ENCODE measurements at regions not wholly inside any gene's neighbourhood (a gene's known extent, or its start where the extent isn't known, plus 50 kb on each side); places are given as distances from the start of the nearest gene placed in this dataset.

- TF ChIP-seq, protein P1, sequence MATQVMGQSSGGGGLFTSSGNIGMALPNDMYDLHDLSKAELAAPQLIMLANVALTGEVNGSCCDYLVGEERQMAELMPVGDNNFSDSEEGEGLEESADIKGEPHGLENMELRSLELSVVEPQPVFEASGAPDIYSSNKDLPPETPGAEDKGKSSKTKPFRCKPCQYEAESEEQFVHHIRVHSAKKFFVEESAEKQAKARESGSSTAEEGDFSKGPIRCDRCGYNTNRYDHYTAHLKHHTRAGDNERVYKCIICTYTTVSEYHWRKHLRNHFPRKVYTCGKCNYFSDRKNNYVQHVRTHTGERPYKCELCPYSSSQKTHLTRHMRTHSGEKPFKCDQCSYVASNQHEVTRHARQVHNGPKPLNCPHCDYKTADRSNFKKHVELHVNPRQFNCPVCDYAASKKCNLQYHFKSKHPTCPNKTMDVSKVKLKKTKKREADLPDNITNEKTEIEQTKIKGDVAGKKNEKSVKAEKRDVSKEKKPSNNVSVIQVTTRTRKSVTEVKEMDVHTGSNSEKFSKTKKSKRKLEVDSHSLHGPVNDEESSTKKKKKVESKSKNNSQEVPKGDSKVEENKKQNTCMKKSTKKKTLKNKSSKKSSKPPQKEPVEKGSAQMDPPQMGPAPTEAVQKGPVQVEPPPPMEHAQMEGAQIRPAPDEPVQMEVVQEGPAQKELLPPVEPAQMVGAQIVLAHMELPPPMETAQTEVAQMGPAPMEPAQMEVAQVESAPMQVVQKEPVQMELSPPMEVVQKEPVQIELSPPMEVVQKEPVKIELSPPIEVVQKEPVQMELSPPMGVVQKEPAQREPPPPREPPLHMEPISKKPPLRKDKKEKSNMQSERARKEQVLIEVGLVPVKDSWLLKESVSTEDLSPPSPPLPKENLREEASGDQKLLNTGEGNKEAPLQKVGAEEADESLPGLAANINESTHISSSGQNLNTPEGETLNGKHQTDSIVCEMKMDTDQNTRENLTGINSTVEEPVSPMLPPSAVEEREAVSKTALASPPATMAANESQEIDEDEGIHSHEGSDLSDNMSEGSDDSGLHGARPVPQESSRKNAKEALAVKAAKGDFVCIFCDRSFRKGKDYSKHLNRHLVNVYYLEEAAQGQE (IDR thresholded peaks at IDR 0.05; ENCODE audit: unreplicated experiment), result no peak
- no peak for TF ChIP-seq POLR2AphosphoS5 (IDR thresholded peaks at IDR 0.05; ENCODE audit: low read depth)
- no peak for TF ChIP-seq JUNB (IDR thresholded peaks at IDR 0.05; ENCODE audit: unreplicated experiment)
- TF ChIP-seq ZNF114 (CRISPR knock-in tag; IDR thresholded peaks at IDR 0.05), result no peak
- no peak for TF ChIP-seq ZNF331 (CRISPR knock-in tag; IDR thresholded peaks at IDR 0.05; ENCODE audit: low read depth)
- no peak for TF ChIP-seq CTCF (conservative IDR thresholded peaks at IDR 0.05; ENCODE audit: low read depth in 2 of 2)
- TF ChIP-seq, protein P2, sequence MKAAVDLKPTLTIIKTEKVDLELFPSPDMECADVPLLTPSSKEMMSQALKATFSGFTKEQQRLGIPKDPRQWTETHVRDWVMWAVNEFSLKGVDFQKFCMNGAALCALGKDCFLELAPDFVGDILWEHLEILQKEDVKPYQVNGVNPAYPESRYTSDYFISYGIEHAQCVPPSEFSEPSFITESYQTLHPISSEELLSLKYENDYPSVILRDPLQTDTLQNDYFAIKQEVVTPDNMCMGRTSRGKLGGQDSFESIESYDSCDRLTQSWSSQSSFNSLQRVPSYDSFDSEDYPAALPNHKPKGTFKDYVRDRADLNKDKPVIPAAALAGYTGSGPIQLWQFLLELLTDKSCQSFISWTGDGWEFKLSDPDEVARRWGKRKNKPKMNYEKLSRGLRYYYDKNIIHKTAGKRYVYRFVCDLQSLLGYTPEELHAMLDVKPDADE (IDR thresholded peaks at IDR 0.05), result no peak
- no peak for TF ChIP-seq NANOG (IDR thresholded peaks at IDR 0.05; ENCODE audit: borderline replicate concordance)
- no peak for TF ChIP-seq EZH2 (IDR thresholded peaks at IDR 0.05; ENCODE audit: low read depth, unreplicated experiment)
- TF ChIP-seq EZH2phosphoT487 (IDR thresholded peaks at IDR 0.05; ENCODE audit: unreplicated experiment), result no peak
- TF ChIP-seq ZNF462 (CRISPR knock-in tag; IDR thresholded peaks at IDR 0.05), result no peak
- no peak for TF ChIP-seq CREB1 (CRISPR knock-in tag; IDR thresholded peaks at IDR 0.05; ENCODE audit: low read depth)
- TF ChIP-seq STAT1 (IDR thresholded peaks at IDR 0.05; ENCODE audit: unreplicated experiment), result no peak
- H2AFZ ChIP-seq, result no peak overlapping the region
- H3K27me3 Mint-ChIP-seq (ENCODE audit: insufficient read depth, low read depth, poor library complexity), result peaks cover 2% of the 10 kb centered on the region
- peaks cover 14% of the 10 kb centered on the region for H3K9me3 Mint-ChIP-seq
- H3K4me1 ChIP-seq (ENCODE audit: insufficient read depth), result no peaks in the 10 kb centered on the region
- no peak overlapping the region for H3K27ac Mint-ChIP-seq
- no peak overlapping the region for H3K27ac ChIP-seq (ENCODE audit: low read depth)
- H3F3A ChIP-seq (replicated peaks; ENCODE audit: low read depth), result no peaks in the 10 kb centered on the region
- DNase-seq (ENCODE audit: low spot score), result no peak
- H3K4me3 ChIP-seq, result no peak overlapping the region
- no peak overlapping the region for H3K4me3 Mint-ChIP-seq
- no peaks in the 10 kb centered on the region for H3K36me3 ChIP-seq (ENCODE audit: insufficient read depth)
- no peak overlapping the region for H3K4me2 ChIP-seq
- no peaks in the 10 kb centered on the region for H3K27me3 ChIP-seq (ENCODE audit: insufficient read depth)
- no peaks in the 10 kb centered on the region for H3K4me1 Mint-ChIP-seq
- ATAC-seq, result no peak
- H4K20me1 ChIP-seq (replicated peaks; ENCODE audit: insufficient read depth), result no peaks in the 10 kb centered on the region
- no peaks in the 10 kb centered on the region for H3K9me2 ChIP-seq (ENCODE audit: insufficient read depth)
- H3K36me3 Mint-ChIP-seq (ENCODE audit: low read depth), result no peaks in the 10 kb centered on the region
- no peaks in the 10 kb centered on the region for H3K79me2 ChIP-seq (replicated peaks; ENCODE audit: insufficient read depth)
Measured at GRCh38 chr6:69466979-69467570, 329.7 kb downstream of the LMBRD1 start.
